Ureter (tissue), 1 donor: ENCODE measurements at regions not wholly inside any gene's neighbourhood (a gene's known extent, or its start where the extent isn't known, plus 50 kb on each side); places are given as distances from the start of the nearest gene placed in this dataset.
A peak's percentile ranks its signal among the peaks of the same experiment; 100 is the strongest.

Experiments
- DNase-seq: peaks from one replicate; pipeline ENCODE4 v3.0.0-alpha.2; 2020; ENCODE audit warnings: low spot score
- donor health status: DM: yes; HTN: yes; CAD: no.

GRCh38 chr10:6647811-6648526 is 67.9 kb upstream of the PRKCQ start:
- peak; percentile 45 for DNase-seq

- no peak for DNase-seq
Observed at GRCh38 chr10:6643962-6644361, 63.9 kb upstream of the PRKCQ start.

GRCh38 chr10:6642876-6643275 is 62.8 kb upstream of the PRKCQ start:
- DNase-seq, result no peak

- no peak for DNase-seq
Observed at GRCh38 chr10:6640433-6641040, 60.5 kb upstream of the PRKCQ start.

GRCh38 chr10:6637053-6637452 is 57.0 kb upstream of the PRKCQ start:
- no peak for DNase-seq

GRCh38 chr10:6635784-6636183 is 55.7 kb upstream of the PRKCQ start:
- DNase-seq, result no peak
